ENCODE measurements at regions not wholly inside any gene's neighbourhood (a gene's known extent, or its start where the extent isn't known, plus 50 kb on each side); places are given as distances from the start of the nearest gene placed in this dataset.
"Not testable (repeated sequence)": the region's sequence is repeated elsewhere in the genome, so short reads cannot be mapped to it uniquely, and the experiment has no call there.

DNA sequence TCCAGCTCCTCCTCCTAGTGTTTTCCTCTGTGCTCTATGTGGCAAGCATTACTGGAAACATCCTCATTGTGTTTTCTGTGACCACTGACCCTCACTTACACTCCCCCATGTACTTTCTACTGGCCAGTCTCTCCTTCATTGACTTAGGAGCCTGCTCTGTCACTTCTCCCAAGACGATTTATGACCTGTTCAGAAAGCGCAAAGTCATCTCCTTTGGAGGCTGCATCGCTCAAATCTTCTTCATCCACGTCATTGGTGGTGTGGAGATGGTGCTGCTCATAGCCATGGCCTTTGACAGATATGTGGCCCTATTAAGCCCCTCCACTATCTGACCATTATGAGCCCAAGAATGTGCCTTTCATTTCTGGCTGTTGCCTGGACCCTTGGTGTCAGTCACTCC, 64.0 kb downstream of the OR4F15 start:
- H3K4me1 Mint-ChIP-seq; ATAC-seq (ENCODE audit: low read depth); intact Hi-C loops (cut with micrococcal nuclease); H3K27me3 Mint-ChIP-seq; H3K27ac Mint-ChIP-seq; POLR2A ChIA-PET; H3K4me3 Mint-ChIP-seq; CTCF ChIA-PET; H3K9me3 Mint-ChIP-seq; H3K36me3 Mint-ChIP-seq (ENCODE audit: low read depth); DNase-seq: not testable (repeated sequence)

DNA sequence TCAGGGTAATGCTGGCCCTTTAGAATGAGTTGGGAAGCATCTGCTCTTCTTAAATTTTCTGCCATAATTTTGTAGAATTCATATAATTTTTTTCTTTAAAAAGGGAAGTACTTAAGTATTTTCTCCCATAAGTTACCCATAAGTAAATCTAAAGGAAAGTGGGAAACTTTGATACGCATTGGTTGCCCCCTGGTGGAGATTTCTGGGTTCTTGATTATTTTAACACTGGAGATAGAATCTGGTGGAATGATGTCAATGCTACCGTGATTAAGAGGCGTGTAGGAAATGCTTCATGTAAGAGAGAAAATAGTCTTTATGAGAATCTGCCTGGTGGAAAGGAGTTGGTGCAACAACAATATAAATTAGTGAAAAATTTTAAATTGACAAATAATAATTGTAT, 65.6 kb downstream of the OR4F15 start:
- CTCF ChIA-PET; DNase-seq; H3K36me3 Mint-ChIP-seq (ENCODE audit: low read depth); H3K4me1 Mint-ChIP-seq; H3K27me3 Mint-ChIP-seq; H3K27ac Mint-ChIP-seq; ATAC-seq (ENCODE audit: low read depth); intact Hi-C loops (cut with micrococcal nuclease); H3K4me3 Mint-ChIP-seq; H3K9me3 Mint-ChIP-seq; POLR2A ChIA-PET: not testable (repeated sequence)

DNA sequence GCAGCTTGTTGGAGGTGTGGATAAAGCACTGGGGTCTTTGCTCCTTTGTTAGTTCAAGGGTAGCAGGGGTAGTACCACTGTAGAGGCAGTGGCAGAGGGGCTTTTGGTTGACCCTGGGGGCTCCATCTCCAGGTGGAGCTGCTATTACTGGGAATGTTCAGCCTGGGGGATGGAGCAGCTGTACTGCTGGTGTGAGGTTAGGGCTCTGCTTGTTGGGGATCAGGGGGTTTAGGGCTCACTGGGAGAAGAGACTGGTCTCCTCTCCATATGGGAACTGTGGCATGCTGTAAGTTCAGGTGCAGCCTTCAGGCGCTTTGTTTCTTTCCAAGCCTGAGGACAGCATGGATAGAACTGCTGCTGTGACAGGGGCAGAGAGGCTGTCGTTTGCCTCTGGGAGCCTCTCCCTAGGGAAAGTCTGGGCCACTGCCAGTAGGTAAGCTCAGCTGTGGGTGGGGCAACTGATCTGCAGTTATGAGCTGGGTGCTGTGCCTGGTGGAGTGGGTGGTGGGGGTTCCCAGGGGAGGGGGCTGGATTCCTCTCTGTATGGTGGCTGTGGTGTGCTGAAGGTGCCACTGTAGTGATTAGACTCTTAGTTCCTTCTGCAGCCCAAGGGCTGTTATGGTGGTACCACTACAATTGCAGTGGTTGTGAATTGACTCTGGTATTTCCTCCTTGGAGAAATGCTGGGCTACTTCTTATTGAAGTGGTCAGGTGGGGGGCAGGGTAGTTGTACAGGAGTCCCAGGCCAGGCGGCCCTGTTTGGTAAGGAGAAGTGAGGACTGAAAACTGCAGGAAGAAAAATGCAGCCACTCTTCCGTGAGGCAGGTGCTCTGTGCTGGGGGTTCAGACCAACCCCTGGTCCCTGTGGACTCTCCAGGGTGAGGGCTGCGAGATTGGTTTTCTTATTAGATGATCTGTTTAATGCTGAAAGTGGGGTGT, 100.6 kb downstream of the OR4F15 start:
- intact Hi-C loops (cut with micrococcal nuclease); POLR2A ChIA-PET; ATAC-seq (ENCODE audit: low read depth); H3K27ac Mint-ChIP-seq; CTCF ChIA-PET; H3K4me1 Mint-ChIP-seq; H3K9me3 Mint-ChIP-seq; H3K36me3 Mint-ChIP-seq (ENCODE audit: low read depth); H3K4me3 Mint-ChIP-seq; H3K27me3 Mint-ChIP-seq; DNase-seq: not testable (repeated sequence)

DNA sequence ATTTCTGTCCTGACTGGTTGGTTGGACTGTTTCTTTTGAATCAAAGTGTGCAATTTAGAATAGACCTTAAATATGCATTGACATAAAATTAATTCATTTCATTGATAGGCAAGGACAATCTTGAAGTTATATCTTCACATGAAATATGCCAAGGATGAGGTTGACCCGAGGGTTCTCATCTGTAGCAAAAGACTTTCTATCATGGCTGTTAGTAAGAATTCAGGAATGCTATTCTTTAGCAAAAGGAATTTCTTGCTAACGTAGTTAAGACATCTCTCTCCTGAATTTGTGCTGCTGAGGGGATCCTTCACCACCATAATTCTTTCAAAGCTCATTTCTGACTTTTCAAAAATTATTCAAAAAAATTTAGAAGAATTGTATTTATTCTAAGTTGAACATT, 112.6 kb downstream of the OR4F15 start:
- ATAC-seq (ENCODE audit: low read depth); H3K27me3 Mint-ChIP-seq; DNase-seq; H3K9me3 Mint-ChIP-seq; H3K4me3 Mint-ChIP-seq; CTCF ChIA-PET; H3K27ac Mint-ChIP-seq; POLR2A ChIA-PET; H3K36me3 Mint-ChIP-seq (ENCODE audit: low read depth); intact Hi-C loops (cut with micrococcal nuclease); H3K4me1 Mint-ChIP-seq: not testable (repeated sequence)

DNA sequence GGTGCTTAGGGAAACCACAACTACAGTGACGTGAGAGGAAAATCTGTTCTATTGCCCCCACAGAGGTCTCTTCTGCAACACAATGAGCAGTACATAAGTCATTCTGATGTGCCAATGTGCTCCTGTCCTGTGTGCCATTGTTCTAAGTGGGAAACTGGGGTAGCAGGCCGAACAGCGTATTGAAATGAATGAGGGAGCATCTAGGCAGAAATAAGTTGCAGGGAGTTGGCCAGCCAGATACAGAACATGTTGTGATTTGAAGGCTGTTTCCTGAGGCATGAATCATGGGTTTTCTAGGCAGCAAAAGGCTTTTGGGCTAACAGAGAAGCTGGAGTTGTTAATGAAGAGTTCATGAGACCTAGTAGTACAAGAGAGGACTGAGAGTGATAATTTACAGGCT, 122.5 kb downstream of the OR4F15 start:
- POLR2A ChIA-PET; H3K9me3 Mint-ChIP-seq; DNase-seq; H3K36me3 Mint-ChIP-seq (ENCODE audit: low read depth); H3K27ac Mint-ChIP-seq; ATAC-seq (ENCODE audit: low read depth); H3K4me1 Mint-ChIP-seq; H3K4me3 Mint-ChIP-seq; CTCF ChIA-PET; H3K27me3 Mint-ChIP-seq; intact Hi-C loops (cut with micrococcal nuclease): not testable (repeated sequence)

- POLR2A ChIA-PET; DNase-seq; H3K4me1 Mint-ChIP-seq; H3K4me3 Mint-ChIP-seq; CTCF ChIA-PET; ATAC-seq (ENCODE audit: low read depth); H3K36me3 Mint-ChIP-seq (ENCODE audit: low read depth); H3K27ac Mint-ChIP-seq; intact Hi-C loops (cut with micrococcal nuclease); H3K9me3 Mint-ChIP-seq; H3K27me3 Mint-ChIP-seq: not testable (repeated sequence)
Measured at GRCh38 chr15:101937362-101937761, 125.4 kb downstream of the OR4F15 start.

DNA sequence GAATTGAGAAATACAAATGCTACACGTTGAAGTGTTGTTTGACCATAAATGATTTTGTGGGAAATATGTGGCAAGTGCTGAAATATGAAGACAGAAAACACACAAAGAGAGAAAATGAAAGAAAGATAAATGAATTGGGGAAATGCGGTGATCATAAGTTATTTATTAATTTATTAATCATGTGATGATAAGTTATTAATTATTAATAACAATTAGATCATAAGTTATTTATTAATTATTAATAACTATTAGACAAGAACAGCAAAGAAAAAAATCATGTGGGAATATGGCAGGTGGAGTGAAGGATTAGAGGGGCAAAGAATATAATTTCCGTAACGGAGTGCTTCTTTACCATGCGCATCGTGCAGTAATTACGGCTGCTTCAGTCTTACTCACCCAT, 126.6 kb downstream of the OR4F15 start:
- DNase-seq; H3K27ac Mint-ChIP-seq; H3K4me1 Mint-ChIP-seq; H3K9me3 Mint-ChIP-seq; POLR2A ChIA-PET; ATAC-seq (ENCODE audit: low read depth); H3K4me3 Mint-ChIP-seq; H3K36me3 Mint-ChIP-seq (ENCODE audit: low read depth); intact Hi-C loops (cut with micrococcal nuclease); H3K27me3 Mint-ChIP-seq; CTCF ChIA-PET: not testable (repeated sequence)

DNA sequence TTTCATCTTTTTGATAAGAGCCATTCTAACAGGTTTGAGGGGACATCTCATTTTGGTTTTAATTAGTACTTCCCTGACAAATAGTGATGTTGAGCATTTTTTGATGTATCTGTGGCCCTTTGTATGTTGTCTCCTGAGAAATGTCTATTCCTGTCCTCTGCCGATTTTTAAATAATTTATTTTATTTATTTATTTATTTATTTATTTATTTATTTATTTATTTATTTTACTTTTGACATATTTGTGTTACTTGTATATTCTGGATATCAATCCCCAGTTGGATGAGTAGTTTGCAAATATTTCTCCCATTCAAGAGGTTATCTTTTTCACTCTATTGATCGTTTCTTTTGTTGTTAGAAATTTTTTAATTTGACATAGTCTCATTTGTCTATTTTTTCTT, 133.9 kb downstream of the OR4F15 start:
- H3K9me3 Mint-ChIP-seq; H3K4me1 Mint-ChIP-seq; CTCF ChIA-PET; H3K36me3 Mint-ChIP-seq (ENCODE audit: low read depth); H3K27ac Mint-ChIP-seq; H3K4me3 Mint-ChIP-seq; intact Hi-C loops (cut with micrococcal nuclease); ATAC-seq (ENCODE audit: low read depth); H3K27me3 Mint-ChIP-seq; DNase-seq; POLR2A ChIA-PET: not testable (repeated sequence)

- POLR2A ChIA-PET; H3K4me1 Mint-ChIP-seq; H3K27me3 Mint-ChIP-seq; DNase-seq; H3K9me3 Mint-ChIP-seq; intact Hi-C loops (cut with micrococcal nuclease); H3K36me3 Mint-ChIP-seq (ENCODE audit: low read depth); CTCF ChIA-PET; H3K4me3 Mint-ChIP-seq; H3K27ac Mint-ChIP-seq; ATAC-seq (ENCODE audit: low read depth): not testable (repeated sequence)
Measured at GRCh38 chr15:101948491-101949010, 136.5 kb downstream of the OR4F15 start.

DNA sequence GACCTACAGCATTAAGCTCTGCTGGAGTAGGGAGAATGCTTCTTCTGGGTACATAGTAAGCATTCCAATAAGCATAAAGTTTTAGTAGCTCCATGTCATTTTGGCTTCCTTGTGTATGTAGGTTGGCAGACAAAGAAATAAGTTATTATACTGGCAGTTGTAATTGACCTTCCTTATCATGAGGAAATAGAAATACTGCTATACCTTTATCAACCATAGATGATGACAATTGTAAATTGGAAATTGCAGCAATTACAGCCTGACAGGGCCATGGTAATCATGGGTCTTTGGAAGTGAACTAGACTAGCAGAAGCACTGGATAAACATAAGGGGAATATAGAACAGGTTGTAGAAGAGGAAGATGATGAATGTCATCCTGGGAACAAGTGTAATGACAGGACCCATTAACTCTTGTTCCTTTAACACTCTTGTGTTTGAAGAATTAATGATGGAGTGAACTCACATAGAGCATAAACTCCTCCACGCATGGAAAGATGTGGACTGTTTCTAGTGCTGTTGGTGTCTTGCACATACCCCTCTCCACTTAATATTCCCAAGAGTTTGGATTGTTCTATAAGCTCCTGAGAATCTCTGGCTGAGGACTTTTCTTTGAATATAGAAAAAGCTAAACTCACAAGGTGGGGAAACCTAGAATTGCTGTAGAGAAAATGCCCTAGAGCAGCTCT, 137.5 kb downstream of the OR4F15 start:
- DNase-seq; H3K27ac Mint-ChIP-seq; intact Hi-C loops (cut with micrococcal nuclease); POLR2A ChIA-PET; H3K4me1 Mint-ChIP-seq; H3K4me3 Mint-ChIP-seq; H3K9me3 Mint-ChIP-seq; H3K36me3 Mint-ChIP-seq (ENCODE audit: low read depth); CTCF ChIA-PET; ATAC-seq (ENCODE audit: low read depth); H3K27me3 Mint-ChIP-seq: not testable (repeated sequence)

- H3K27ac Mint-ChIP-seq; H3K9me3 Mint-ChIP-seq; H3K4me1 Mint-ChIP-seq; intact Hi-C loops (cut with micrococcal nuclease); H3K4me3 Mint-ChIP-seq; CTCF ChIA-PET; ATAC-seq (ENCODE audit: low read depth); H3K27me3 Mint-ChIP-seq; POLR2A ChIA-PET; H3K36me3 Mint-ChIP-seq (ENCODE audit: low read depth); DNase-seq: not testable (repeated sequence)
Measured at GRCh38 chr15:101953993-101954392, 142.0 kb downstream of the OR4F15 start.

DNA sequence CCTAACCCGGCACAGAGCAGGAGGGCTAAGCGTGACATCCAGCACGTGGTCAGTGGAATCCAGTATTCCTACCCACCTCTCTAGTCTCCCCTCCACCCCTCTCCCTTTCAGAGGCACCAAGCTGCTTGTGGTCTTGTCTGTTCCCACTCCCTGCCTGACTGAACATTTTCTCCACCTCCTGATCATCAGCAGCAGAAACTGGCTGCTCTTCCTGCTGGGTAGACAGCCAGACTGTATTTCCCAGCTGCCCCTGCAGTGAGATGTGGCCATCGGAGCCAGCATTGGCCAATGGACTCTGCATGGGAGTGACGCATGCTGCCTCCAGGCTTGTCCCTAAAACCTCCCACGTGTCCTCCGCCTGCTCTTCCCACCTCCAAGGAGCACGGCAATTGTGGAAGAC, 143.8 kb downstream of the OR4F15 start:
- H3K36me3 Mint-ChIP-seq (ENCODE audit: low read depth); CTCF ChIA-PET; H3K4me1 Mint-ChIP-seq; H3K9me3 Mint-ChIP-seq; DNase-seq; H3K27me3 Mint-ChIP-seq; ATAC-seq (ENCODE audit: low read depth); H3K4me3 Mint-ChIP-seq; H3K27ac Mint-ChIP-seq; POLR2A ChIA-PET; intact Hi-C loops (cut with micrococcal nuclease): not testable (repeated sequence)
